ENCODE measurements at regions not wholly inside any gene's neighbourhood (a gene's known extent, or its start where the extent isn't known, plus 50 kb on each side); places are given as distances from the start of the nearest gene placed in this dataset.

GRCh38 chr6:148682252-148682651, 64.6 kb upstream of the UST start:
- TF ChIP-seq EZH2 (IDR thresholded peaks at IDR 0.05; ENCODE audit: low read depth, low read length, severe bottlenecking) (no peak), TAF1 (IDR thresholded peaks at IDR 0.05; ENCODE audit: low read depth, low read length) (no peak), POLR2A (IDR thresholded peaks at IDR 0.05; ENCODE audit: control extremely low read depth in 1 of 2, low read depth in 2 of 2, low read length in 2 of 2) (no peak), CTCF (IDR thresholded peaks at IDR 0.05; ENCODE audit: control extremely low read depth in 1 of 3, insufficient read depth in 1 of 3, low read depth in 1 of 3, low read length in 3 of 3) (no peak), CHD2 (IDR thresholded peaks at IDR 0.05; ENCODE audit: low read length) (no peak), MAFK (IDR thresholded peaks at IDR 0.05; ENCODE audit: low read depth, low read length) (no peak), RXRA (IDR thresholded peaks at IDR 0.05; ENCODE audit: insufficient read depth, low read depth, low read length) (no peak), ZNF274 (IDR thresholded peaks at IDR 0.05; ENCODE audit: borderline replicate concordance, extremely low read depth, low read length) (no peak)

All from H1 (cell line).